AG10803 (cell line): ENCODE measurements at regions not wholly inside any gene's neighbourhood (a gene's known extent, or its start where the extent isn't known, plus 50 kb on each side); places are given as distances from the start of the nearest gene placed in this dataset.

Experiments
- DNase-seq: peaks from one replicate; pipeline ENCODE4 v3.0.0; 2010; ENCODE audit warnings: low read depth
- H3K4me3 ChIP-seq: 2 replicates; pipeline ENCODE4 v1.5.1; 2011; ENCODE audit warnings: mild to moderate bottlenecking, low read length, control low read depth
- CTCF ChIP-seq: conservative IDR thresholded peaks from 2 replicates; pipeline ENCODE4 v1.5.1; 2011; ENCODE audit warnings: mild to moderate bottlenecking, low read length, control low read depth, inconsistent platforms

GRCh38 chr1:218588540-218589172, 243.5 kb downstream of the TGFB2 start:
- TF ChIP-seq CTCF = no peak
- no peak overlapping the region for H3K4me3 ChIP-seq
- no peak for DNase-seq

GRCh38 chr1:218589487-218589886, 244.4 kb downstream of the TGFB2 start:
- DNase-seq = no peak
- TF ChIP-seq CTCF = no peak
- no peak overlapping the region for H3K4me3 ChIP-seq

- H3K4me3 ChIP-seq = no peak overlapping the region
- no peak for DNase-seq
- no peak for TF ChIP-seq CTCF
Measured at GRCh38 chr1:218591966-218592365, 246.8 kb downstream of the TGFB2 start.

- DNase-seq = no peak
- no peak for TF ChIP-seq CTCF
- H3K4me3 ChIP-seq = no peak overlapping the region
Measured at GRCh38 chr1:218592688-218593087, 247.6 kb downstream of the TGFB2 start.

GRCh38 chr1:218600968-218601367, 255.8 kb downstream of the TGFB2 start:
- no peak overlapping the region for H3K4me3 ChIP-seq
- DNase-seq = no peak
- TF ChIP-seq CTCF = no peak

- TF ChIP-seq CTCF = no peak
- DNase-seq = no peak
- no peak overlapping the region for H3K4me3 ChIP-seq
Measured at GRCh38 chr1:218604217-218604616, 259.1 kb downstream of the TGFB2 start.

- no peak for DNase-seq
- no peak overlapping the region for H3K4me3 ChIP-seq
- no peak for TF ChIP-seq CTCF
Measured at GRCh38 chr1:218611916-218612585, 266.9 kb downstream of the TGFB2 start.
